Activated CD4-positive, alpha-beta memory T cell treated with anti-CD3 and anti-CD28 coated beads, Interleukin-2, amount 10 ng/mL, durations not matched to agents 7 days and 5 days (primary cell): ENCODE measurements at regions not wholly inside any gene's neighbourhood (a gene's known extent, or its start where the extent isn't known, plus 50 kb on each side); places are given as distances from the start of the nearest gene placed in this dataset.
A peak's percentile ranks its signal among the peaks of the same experiment; 100 is the strongest.

ENCODE experiments used
- CTCF ChIA-PET: fragments of 350-600 bp; sonication (Branson Sonifier 250); formaldehyde crosslinking; loops from one replicate; lab custom pipeline; 2021; ENCODE audit warnings: antibody characterized with exemption, inconsistent platforms; lab: Charles Lee
- POLR2A ChIA-PET: fragments of 350-600 bp; sonication (Branson Sonifier 250); formaldehyde crosslinking; loops from one replicate; lab custom pipeline; 2021; ENCODE audit warnings: antibody characterized with exemption; lab: Charles Lee
- DNase-seq: peaks from one replicate; pipeline ENCODE4 v3.0.0-alpha.2; 2020
- H3K27ac Mint-ChIP-seq: one replicate; pipeline ENCODE4 v1.8.0; 2021; ENCODE audit warnings: mild to moderate bottlenecking, mixed read lengths
- H3K27me3 Mint-ChIP-seq: one replicate; pipeline ENCODE4 v1.8.0; 2021; ENCODE audit warnings: mixed read lengths
- H3K36me3 Mint-ChIP-seq: one replicate; pipeline ENCODE4 v1.8.0; 2021; ENCODE audit warnings: low read depth, mixed read lengths
- H3K4me1 Mint-ChIP-seq: one replicate; pipeline ENCODE4 v1.8.0; 2021; ENCODE audit warnings: mixed read lengths
- H3K4me3 Mint-ChIP-seq: one replicate; pipeline ENCODE4 v1.8.0; 2021; ENCODE audit warnings: mild to moderate bottlenecking, mixed read lengths
- H3K9me3 Mint-ChIP-seq: one replicate; pipeline ENCODE4 v1.8.0; 2021; ENCODE audit warnings: mixed read lengths

- no peaks in the 10 kb centered on the region for H3K9me3 Mint-ChIP-seq
- H3K27ac Mint-ChIP-seq, result no peak overlapping the region
- POLR2A ChIA-PET, result no interaction called here
- H3K4me1 Mint-ChIP-seq, result peaks cover 5% of the 10 kb centered on the region
- H3K27me3 Mint-ChIP-seq, result peaks cover 12% of the 10 kb centered on the region
- no peaks in the 10 kb centered on the region for H3K36me3 Mint-ChIP-seq
- CTCF ChIA-PET, result no interaction called here
- no peak overlapping the region for H3K4me3 Mint-ChIP-seq
- DNase-seq, result no peak
Observed at GRCh38 chr19:29295285-29295684, 82.3 kb upstream of the UQCRFS1 start.

DNA sequence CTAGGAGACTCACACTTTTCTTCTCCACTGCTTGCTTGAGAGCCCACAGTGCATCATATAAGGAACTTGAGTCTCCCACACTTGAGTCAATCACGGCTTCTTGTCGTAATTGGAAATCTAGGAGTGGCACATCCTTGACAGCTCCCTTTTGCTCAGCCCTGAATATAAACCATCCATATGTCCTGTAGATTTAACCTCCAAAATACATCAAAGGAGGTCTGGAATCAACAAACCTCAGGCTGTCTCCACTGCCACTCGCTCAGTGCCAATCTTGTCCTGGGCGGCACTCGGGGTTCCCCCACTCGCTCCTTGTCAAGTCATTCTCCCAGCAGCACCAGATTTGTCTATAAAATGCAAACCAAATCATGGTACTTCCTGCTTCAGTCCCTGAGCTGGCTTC lies 84.4 kb upstream of the UQCRFS1 start:
- Mint-ChIP-seq H3K36me3 (no peaks in the 10 kb centered on the region), H3K27me3 (peaks cover 15% of the 10 kb centered on the region), H3K4me3 (no peak overlapping the region), H3K4me1 (peaks cover 11% of the 10 kb centered on the region), H3K27ac (no peak overlapping the region), H3K9me3 (no peaks in the 10 kb centered on the region)
- ChIA-PET POLR2A (no interaction called here), CTCF (no interaction called here)
- no peak for DNase-seq

DNA sequence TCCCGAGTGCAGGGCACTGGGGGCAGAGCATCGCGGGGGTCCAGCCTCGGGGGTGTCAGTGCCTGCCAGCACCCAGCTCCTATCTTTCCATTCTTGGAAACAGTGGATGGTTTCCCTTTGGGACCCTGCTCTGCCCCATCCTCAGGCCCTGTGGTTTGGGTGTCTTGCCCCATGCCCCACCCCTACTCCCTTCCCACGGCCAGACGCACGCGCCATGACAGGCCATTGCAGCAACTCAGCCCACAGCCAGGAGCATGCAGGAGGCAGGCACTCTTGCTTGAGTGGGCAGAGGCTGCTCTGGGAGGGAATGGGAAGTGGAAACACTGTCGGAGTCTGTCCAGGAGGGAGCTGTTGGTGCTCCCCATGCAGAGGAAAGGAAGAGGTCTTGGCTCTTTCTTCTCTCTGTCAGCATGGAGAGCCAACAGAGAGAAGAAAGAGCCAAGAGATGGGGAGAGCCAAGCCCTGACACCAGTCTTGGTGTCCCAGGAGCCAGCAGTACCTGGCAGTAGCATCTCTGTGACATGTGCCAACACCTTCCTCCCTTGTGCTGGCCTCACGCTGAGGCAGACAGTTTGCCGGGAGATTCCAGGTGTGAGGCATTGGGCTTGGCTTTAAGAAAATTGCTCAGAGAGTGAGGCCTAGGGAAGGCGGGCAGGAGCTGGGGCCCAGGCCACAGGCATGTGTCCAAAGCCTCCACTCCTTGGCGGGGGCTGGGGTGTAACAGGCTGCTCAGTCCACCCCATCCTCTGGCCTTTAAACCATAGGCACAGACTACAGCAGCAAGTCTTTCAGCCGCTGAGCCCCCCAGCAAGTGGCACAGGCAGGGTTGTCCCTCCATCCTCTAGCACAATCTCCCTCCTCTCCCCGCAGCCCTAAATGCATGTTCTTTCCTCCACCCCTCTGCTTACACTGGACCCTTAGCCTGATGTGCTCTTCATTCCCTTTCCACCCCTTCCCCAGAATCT lies 86.7 kb upstream of the UQCRFS1 start:
- POLR2A ChIA-PET, result no interaction called here
- Mint-ChIP-seq H3K27ac (no peak overlapping the region), H3K36me3 (no peaks in the 10 kb centered on the region), H3K9me3 (no peaks in the 10 kb centered on the region), H3K4me1 (peaks cover 14% of the 10 kb centered on the region), H3K27me3 (peaks cover 20% of the 10 kb centered on the region), H3K4me3 (no peak overlapping the region)
- DNase-seq, result no peak
- CTCF ChIA-PET, result no interaction called here

DNA sequence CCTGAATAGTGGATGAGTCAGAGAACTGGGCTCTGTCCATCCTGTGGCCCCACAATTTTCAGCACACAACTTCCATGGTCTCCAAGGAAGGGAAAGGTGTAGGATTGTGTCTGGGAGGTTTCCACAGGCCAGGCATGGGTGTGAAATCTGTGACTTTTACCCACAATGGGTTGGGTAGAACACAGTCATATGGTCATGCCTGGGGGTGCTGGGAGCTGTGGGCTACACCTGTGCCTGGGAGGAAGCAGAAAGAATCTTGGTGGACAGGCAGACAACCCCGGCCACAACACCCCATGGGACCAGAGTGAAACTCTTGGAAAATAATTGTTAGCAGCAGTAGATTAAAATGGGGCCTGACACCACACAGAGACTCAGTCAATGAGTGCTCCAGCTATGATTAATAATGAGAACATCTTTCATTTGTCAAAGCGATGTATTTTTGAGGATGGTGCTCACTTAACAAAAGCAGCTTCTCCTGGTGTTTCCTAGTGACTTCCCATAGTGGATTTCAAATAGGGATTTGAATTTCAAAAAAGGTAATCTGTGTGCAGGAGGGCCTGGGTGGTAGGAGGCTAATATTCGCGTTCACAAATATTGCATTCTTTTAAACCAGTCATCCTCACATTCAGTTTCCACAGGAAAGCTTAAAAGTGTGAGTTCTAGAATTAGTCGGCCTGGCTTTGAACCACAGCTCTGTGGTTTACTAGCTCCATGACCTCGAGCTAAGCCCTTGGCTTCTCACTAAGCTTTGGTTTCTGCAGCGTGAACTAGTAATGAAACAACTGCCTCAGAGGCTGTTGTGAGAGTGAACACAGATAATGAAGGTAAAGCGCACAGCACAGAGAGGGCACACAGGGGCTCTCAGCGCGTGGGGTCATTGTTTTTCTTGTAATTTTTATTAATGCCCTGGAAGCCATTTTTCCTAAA lies 89.3 kb upstream of the UQCRFS1 start:
- H3K4me3 Mint-ChIP-seq, result no peak overlapping the region
- no peaks in the 10 kb centered on the region for H3K36me3 Mint-ChIP-seq
- POLR2A ChIA-PET, result no interaction called here
- DNase-seq, result peak; percentile 24
- H3K27me3 Mint-ChIP-seq, result peaks cover 19% of the 10 kb centered on the region
- no peaks in the 10 kb centered on the region for H3K9me3 Mint-ChIP-seq
- no peak overlapping the region for H3K27ac Mint-ChIP-seq
- H3K4me1 Mint-ChIP-seq, result peaks cover 14% of the 10 kb centered on the region
- CTCF ChIA-PET, result no interaction called here

- no peaks in the 10 kb centered on the region for H3K36me3 Mint-ChIP-seq
- CTCF ChIA-PET, result no interaction called here
- POLR2A ChIA-PET, result no interaction called here
- H3K27ac Mint-ChIP-seq, result no peak overlapping the region
- no peak overlapping the region for H3K4me3 Mint-ChIP-seq
- peaks cover 13% of the 10 kb centered on the region for H3K27me3 Mint-ChIP-seq
- H3K4me1 Mint-ChIP-seq, result peaks cover 14% of the 10 kb centered on the region
- H3K9me3 Mint-ChIP-seq, result no peaks in the 10 kb centered on the region
- no peak for DNase-seq
Observed at GRCh38 chr19:29303069-29303718, 90.2 kb upstream of the UQCRFS1 start.

DNA sequence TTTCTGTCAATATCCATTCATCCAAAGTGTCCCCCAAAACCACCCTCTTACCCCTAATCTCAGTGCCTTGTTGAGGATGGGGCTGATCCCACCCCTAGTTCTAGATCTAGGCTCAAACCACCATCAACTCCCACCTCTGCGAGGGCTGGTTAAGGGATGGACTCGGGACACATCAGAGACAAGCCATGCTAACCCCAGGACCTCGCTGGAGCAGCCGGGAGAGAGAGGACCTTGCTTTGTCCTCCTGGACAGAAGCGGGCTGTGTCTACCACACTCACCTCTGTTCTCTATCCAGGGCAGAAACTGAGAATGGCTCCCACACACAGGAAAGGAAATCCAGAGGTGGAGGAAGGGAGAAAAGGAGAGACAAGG lies 90.8 kb upstream of the UQCRFS1 start:
- POLR2A ChIA-PET, result no interaction called here
- Mint-ChIP-seq H3K27ac (no peak overlapping the region), H3K27me3 (peaks cover 17% of the 10 kb centered on the region), H3K4me3 (no peak overlapping the region), H3K9me3 (no peaks in the 10 kb centered on the region), H3K36me3 (no peaks in the 10 kb centered on the region), H3K4me1 (peaks cover 14% of the 10 kb centered on the region)
- no peak for DNase-seq
- CTCF ChIA-PET, result no interaction called here

DNA sequence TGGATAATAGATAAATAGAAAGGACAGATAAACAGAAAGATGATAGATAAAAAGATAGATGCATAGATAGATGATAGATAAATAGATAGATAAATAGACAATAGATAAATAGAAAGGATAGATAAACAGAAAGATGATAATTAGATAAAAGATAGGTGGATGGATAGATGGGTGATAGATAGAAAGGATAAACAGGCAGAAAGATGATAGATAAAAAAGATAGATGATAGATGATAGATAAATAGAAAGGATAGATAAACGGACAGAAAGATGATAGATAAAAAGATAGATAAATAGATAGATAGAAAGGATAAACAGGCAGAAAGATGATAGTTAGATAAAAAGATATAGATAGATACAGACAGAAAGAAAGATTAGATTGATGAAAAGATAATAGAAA lies 92.3 kb upstream of the UQCRFS1 start:
- ChIA-PET POLR2A (no interaction called here), CTCF (no interaction called here)
- Mint-ChIP-seq H3K4me3 (no peak overlapping the region), H3K36me3 (no peaks in the 10 kb centered on the region), H3K27me3 (peaks cover 19% of the 10 kb centered on the region), H3K9me3 (no peaks in the 10 kb centered on the region), H3K27ac (no peak overlapping the region), H3K4me1 (peaks cover 14% of the 10 kb centered on the region)
- no peak for DNase-seq

DNA sequence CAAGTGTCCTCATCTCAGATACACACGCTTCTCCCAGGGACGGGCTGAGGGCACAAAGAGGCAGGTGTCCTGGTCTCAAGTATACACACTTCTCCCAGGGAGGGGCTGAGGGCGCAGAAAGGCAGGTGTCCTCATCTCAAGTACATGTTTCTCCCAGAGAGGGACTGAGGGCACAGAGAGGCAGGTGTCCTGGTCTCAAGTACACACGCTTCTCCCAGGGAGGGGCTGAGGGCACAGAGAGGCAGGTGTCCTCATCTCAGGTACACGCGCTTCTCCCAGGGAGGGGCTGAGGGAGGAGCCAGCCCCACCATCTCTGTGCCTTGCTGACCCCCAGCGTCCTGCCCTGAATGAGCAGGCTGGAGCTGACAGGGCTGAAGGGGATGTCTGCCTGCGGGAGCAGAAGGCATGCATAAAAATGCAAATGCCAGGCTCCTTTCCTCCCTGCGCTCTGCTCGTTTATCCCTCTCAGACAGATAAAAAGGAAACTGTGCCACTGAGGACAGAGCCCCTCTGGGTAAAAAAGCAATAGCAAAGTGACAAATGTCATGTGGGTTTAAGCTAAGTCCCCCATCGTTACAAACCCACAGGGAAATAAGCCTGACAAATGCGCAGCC lies 96.1 kb upstream of the UQCRFS1 start:
- POLR2A ChIA-PET, result no interaction called here
- Mint-ChIP-seq H3K36me3 (no peaks in the 10 kb centered on the region), H3K27me3 (peaks cover 10% of the 10 kb centered on the region), H3K4me3 (no peak overlapping the region), H3K9me3 (no peaks in the 10 kb centered on the region), H3K4me1 (no peaks in the 10 kb centered on the region), H3K27ac (no peak overlapping the region)
- DNase-seq, result no peak
- CTCF ChIA-PET, result no interaction called here

- no peak overlapping the region for H3K4me3 Mint-ChIP-seq
- H3K36me3 Mint-ChIP-seq, result no peaks in the 10 kb centered on the region
- CTCF ChIA-PET, result no interaction called here
- POLR2A ChIA-PET, result no interaction called here
- peaks cover 10% of the 10 kb centered on the region for H3K27me3 Mint-ChIP-seq
- no peaks in the 10 kb centered on the region for H3K4me1 Mint-ChIP-seq
- no peak for DNase-seq
- H3K27ac Mint-ChIP-seq, result no peak overlapping the region
- H3K9me3 Mint-ChIP-seq, result no peaks in the 10 kb centered on the region
Observed at GRCh38 chr19:29309637-29310036, 96.7 kb upstream of the UQCRFS1 start.

DNA sequence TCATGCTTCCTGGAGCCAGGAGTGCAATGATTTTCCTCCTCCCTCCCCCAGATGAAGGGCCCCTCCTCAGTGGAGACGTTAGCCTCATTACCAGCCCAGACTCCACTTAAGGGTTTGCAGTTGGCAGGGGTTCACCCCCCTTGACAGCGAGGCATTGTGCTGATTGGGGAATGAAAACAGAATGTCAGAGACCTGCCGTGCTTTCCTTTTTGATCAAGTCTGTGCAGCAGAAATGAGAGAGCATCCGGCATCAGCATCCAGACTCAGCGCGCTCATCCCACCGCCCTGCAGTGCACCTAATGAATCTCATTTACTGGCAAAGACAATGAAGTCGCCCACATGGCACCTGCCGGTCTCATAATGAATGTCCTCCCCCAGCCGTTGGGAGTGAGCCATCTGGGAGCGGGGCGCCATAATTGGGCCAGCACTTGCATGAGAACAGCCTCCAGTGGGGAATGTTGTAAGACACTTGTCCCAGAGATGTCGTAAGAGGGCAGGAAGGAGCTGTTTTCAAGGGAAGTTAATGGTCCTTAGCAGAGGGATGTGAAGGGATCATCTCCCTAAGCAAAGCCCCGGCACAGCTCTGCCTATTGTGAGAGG lies 98.3 kb upstream of the UQCRFS1 start:
- H3K9me3 Mint-ChIP-seq, result no peaks in the 10 kb centered on the region
- ChIA-PET POLR2A (no interaction called here), CTCF (no interaction called here)
- no peak overlapping the region for H3K27ac Mint-ChIP-seq
- H3K27me3 Mint-ChIP-seq, result peaks cover 10% of the 10 kb centered on the region
- no peaks in the 10 kb centered on the region for H3K4me1 Mint-ChIP-seq
- H3K4me3 Mint-ChIP-seq, result no peak overlapping the region
- H3K36me3 Mint-ChIP-seq, result no peaks in the 10 kb centered on the region
- no peak for DNase-seq

- no peaks in the 10 kb centered on the region for H3K9me3 Mint-ChIP-seq
- DNase-seq, result no peak
- no peaks in the 10 kb centered on the region for H3K36me3 Mint-ChIP-seq
- no peak overlapping the region for H3K27ac Mint-ChIP-seq
- POLR2A ChIA-PET, result no interaction called here
- no peaks in the 10 kb centered on the region for H3K27me3 Mint-ChIP-seq
- CTCF ChIA-PET, result no interaction called here
- H3K4me3 Mint-ChIP-seq, result no peak overlapping the region
- H3K4me1 Mint-ChIP-seq, result no peaks in the 10 kb centered on the region
Observed at GRCh38 chr19:29315556-29316190, 102.7 kb upstream of the UQCRFS1 start.

GRCh38 chr19:29318581-29318980 lies 105.6 kb upstream of the UQCRFS1 start:
- Mint-ChIP-seq H3K27ac (no peak overlapping the region), H3K4me1 (no peaks in the 10 kb centered on the region), H3K27me3 (no peaks in the 10 kb centered on the region), H3K36me3 (no peaks in the 10 kb centered on the region), H3K4me3 (no peak overlapping the region), H3K9me3 (no peaks in the 10 kb centered on the region)
- DNase-seq, result no peak
- ChIA-PET CTCF (interaction anchor here (0.5 kb wide), 1 partner anchor 57 kb away, joined by 3 read pairs; no protein-coding TSS in a partner anchor), POLR2A (no interaction called here)
